ENCODE measurements at regions not wholly inside any gene's neighbourhood (a gene's known extent, or its start where the extent isn't known, plus 50 kb on each side); places are given as distances from the start of the nearest gene placed in this dataset.
"Not testable (repeated sequence)": the region's sequence is repeated elsewhere in the genome, so short reads cannot be mapped to it uniquely, and the experiment has no call there.

DNA sequence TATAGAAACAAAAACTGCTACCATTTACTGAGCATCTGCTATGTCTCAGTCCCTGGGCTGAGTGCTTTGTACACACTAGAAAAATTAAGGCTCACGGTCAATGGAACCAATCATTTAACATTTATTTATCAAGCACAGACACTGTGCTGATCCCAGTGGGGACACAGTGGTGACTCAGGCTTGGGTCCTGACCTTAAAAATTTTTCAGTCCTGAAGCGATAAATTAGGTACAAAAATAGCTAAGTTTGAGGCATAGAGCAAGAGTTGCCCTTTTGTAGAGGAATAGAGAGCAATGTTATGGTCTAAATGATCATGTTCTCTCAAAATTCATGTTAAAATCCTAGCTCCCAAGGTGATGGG lies 85.1 kb downstream of the CRYGS start:
- H3K36me3 ChIP-seq: no peaks in the 10 kb centered on the region
- no peak for DNase-seq
- no peak overlapping the region for H3K4me3 ChIP-seq
- H3K9me3 ChIP-seq: no peaks in the 10 kb centered on the region
- H3K27me3 ChIP-seq: peaks cover 14% of the 10 kb centered on the region

GRCh38 chr3:186458306-186459107 lies 85.7 kb downstream of the CRYGS start:
- Histone ChIP-seq H3K36me3 (no peaks in the 10 kb centered on the region), H3K4me3 (no peak overlapping the region), H3K9me3 (no peaks in the 10 kb centered on the region), H3K27me3 (peaks cover 14% of the 10 kb centered on the region)
- DNase-seq: no peak

DNA sequence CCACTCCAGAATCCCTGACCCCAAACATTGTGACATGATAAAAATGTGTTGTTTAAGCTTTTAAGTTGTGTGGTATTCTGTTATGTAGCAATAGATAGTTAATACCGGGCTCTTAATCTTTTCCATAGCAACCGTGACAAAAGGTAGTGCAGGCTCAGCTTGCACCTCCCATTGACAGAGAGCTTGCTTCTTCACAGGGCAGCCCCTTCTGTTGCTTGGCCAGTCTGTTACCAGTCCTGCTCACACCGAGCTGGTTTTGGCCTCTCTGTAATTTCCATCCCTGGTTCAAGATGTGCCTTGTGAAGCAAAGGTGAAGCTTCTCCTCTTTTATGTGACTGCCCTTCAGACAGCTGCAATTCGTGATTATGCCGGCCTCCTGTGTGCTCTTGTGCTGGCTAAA lies 86.9 kb downstream of the CRYGS start:
- Histone ChIP-seq H3K27me3 (peaks cover 14% of the 10 kb centered on the region), H3K4me3 (no peak overlapping the region), H3K36me3 (no peaks in the 10 kb centered on the region), H3K9me3 (no peaks in the 10 kb centered on the region)
- no peak for DNase-seq

GRCh38 chr3:186456731-186457191 lies 87.4 kb downstream of the CRYGS start:
- peaks cover 14% of the 10 kb centered on the region for H3K27me3 ChIP-seq
- H3K36me3 ChIP-seq: no peaks in the 10 kb centered on the region
- DNase-seq: no peak
- no peak overlapping the region for H3K4me3 ChIP-seq
- H3K9me3 ChIP-seq: no peaks in the 10 kb centered on the region

- H3K36me3 ChIP-seq: no peaks in the 10 kb centered on the region
- no peaks in the 10 kb centered on the region for H3K9me3 ChIP-seq
- no peak for DNase-seq
Measured at GRCh38 chr3:186454881-186455703, 89.1 kb downstream of the CRYGS start.

GRCh38 chr3:186453531-186453930 lies 90.6 kb downstream of the CRYGS start:
- H3K36me3 ChIP-seq: no peaks in the 10 kb centered on the region
- H3K9me3 ChIP-seq: no peaks in the 10 kb centered on the region
- no peak for DNase-seq
- peaks cover 9% of the 10 kb centered on the region for H3K27me3 ChIP-seq
- H3K4me3 ChIP-seq: no peak overlapping the region

More at GRCh38 chr3:186454881-186455703, 89.1 kb downstream of the CRYGS start:
- Histone ChIP-seq H3K27me3 (peaks cover 14% of the 10 kb centered on the region), H3K4me3 (no peak overlapping the region)

- peak; percentile 93 for DNase-seq
- H3K36me3 ChIP-seq: no peaks in the 10 kb centered on the region
- no peak overlapping the region for H3K4me3 ChIP-seq
- H3K9me3 ChIP-seq: no peaks in the 10 kb centered on the region
- peaks cover 9% of the 10 kb centered on the region for H3K27me3 ChIP-seq
Measured at GRCh38 chr3:186452517-186452916, 90.5 kb upstream of the DGKG start.

DNA sequence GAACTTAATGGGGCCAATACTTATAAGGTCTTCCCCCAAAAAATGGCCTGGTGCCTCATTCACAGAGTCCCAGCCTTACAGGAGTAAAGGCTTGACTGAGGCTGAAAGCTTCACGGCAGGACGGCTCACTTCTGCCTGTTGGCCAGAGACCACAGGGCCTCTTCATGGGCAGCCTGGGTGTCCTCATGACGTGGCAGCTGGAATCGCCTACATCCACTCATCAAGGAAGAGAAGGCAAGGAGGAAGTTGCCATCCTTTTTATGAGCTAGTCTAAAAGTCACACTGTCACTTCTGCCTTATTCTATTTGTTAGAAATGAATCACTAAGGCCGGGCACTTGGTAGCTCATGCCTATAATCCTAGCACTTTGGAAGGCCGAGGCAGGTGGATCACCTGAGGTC lies 89.3 kb upstream of the DGKG start:
- peaks cover 9% of the 10 kb centered on the region for H3K27me3 ChIP-seq
- DNase-seq: no peak
- no peaks in the 10 kb centered on the region for H3K9me3 ChIP-seq
- no peaks in the 10 kb centered on the region for H3K36me3 ChIP-seq
- H3K4me3 ChIP-seq: no peak overlapping the region

DNA sequence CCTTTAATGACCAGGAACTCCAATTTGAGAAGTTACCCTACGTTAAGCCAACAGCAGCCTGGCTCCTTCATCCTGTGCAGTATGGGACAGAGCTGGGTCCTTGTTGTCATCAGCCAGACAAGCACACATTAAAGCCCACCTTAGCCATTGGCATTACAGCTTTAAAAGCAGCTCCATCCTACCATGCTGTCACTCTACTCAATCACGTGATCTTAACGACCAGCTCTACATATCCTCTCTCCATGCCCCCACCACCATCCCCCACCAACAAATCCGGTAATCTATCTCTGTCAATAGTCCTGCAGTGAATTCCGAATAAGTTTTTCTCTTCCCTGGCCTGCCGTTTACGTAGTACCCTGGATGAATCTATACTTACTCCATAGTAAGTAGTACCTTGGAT lies 82.9 kb upstream of the DGKG start:
- no peaks in the 10 kb centered on the region for H3K36me3 ChIP-seq
- H3K27me3 ChIP-seq: no peaks in the 10 kb centered on the region; the same call in 1 of the 2 replicates
- no peaks in the 10 kb centered on the region for H3K9me3 ChIP-seq
- DNase-seq: no peak
- H3K4me3 ChIP-seq: no peak overlapping the region

- Histone ChIP-seq H3K9me3 (no peaks in the 10 kb centered on the region), H3K36me3 (no peaks in the 10 kb centered on the region), H3K27me3 (no peaks in the 10 kb centered on the region; the same call in 1 of the 2 replicates), H3K4me3 (no peak overlapping the region)
- DNase-seq: no peak
Measured at GRCh38 chr3:186444288-186444687, 82.3 kb upstream of the DGKG start.

GRCh38 chr3:186442979-186443378 lies 80.9 kb upstream of the DGKG start:
- not testable (repeated sequence) for DNase-seq, H3K9me3 ChIP-seq, H3K4me3 ChIP-seq, H3K36me3 ChIP-seq, H3K27me3 ChIP-seq

GRCh38 chr3:186442162-186442561 lies 80.1 kb upstream of the DGKG start:
- DNase-seq: no peak
- no peak overlapping the region for H3K4me3 ChIP-seq
- no peaks in the 10 kb centered on the region for H3K9me3 ChIP-seq
- no peaks in the 10 kb centered on the region for H3K27me3 ChIP-seq
- no peaks in the 10 kb centered on the region for H3K36me3 ChIP-seq

GRCh38 chr3:186440891-186441290 lies 78.9 kb upstream of the DGKG start:
- H3K4me3 ChIP-seq: no peak overlapping the region
- DNase-seq: no peak
- H3K36me3 ChIP-seq: no peaks in the 10 kb centered on the region
- no peaks in the 10 kb centered on the region for H3K27me3 ChIP-seq
- H3K9me3 ChIP-seq: no peaks in the 10 kb centered on the region

DNA sequence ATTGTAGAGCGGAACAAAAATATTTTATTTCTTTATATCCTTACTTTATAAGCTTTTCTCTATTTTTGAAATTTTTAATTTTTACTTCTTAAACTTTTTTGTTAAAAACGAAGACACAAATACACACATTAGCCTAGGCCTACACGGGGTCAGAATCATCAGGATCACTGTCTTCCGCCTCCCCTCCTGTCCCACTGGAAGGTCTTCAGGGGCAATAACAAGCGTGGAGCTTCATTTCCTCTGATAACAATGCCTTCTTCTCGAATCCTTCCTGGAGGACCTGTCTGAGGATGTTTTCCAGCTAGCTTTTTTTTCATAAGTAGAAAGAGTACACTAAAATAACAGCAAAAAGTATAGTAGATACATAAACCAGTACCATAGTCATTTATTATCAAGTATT lies 77.7 kb upstream of the DGKG start:
- no peaks in the 10 kb centered on the region for H3K9me3 ChIP-seq
- no peak for DNase-seq

DNA sequence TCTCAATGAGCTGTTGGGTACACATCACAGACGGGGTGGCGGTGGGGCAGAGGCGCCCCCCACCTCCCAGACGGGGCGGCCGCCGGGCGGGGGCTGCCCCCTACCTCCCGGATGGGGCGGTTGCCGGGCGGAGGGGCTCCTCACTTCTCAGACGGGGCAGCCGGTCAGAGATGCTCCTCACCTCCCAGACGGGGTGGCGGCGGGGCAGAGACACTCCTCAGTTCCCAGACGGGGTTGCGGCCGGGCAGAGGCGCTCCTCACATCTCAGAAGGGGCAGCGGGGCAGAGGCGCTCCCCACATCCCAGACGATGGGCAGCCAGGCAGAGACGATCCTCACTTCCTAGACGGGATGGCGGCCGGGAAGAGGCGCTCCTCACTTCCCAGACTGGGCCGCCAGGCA lies 73.3 kb upstream of the DGKG start:
- not testable (repeated sequence) for H3K27me3 ChIP-seq, H3K36me3 ChIP-seq, H3K9me3 ChIP-seq, DNase-seq, H3K4me3 ChIP-seq

More for the DNA sequence above, 77.7 kb upstream of the DGKG start:
- Histone ChIP-seq H3K36me3 (no peaks in the 10 kb centered on the region), H3K4me3 (no peak overlapping the region), H3K27me3 (no peaks in the 10 kb centered on the region)

GRCh38 chr3:186432944-186433732 lies 71.1 kb upstream of the DGKG start:
- no peaks in the 10 kb centered on the region for H3K9me3 ChIP-seq
- H3K36me3 ChIP-seq: no peaks in the 10 kb centered on the region
- DNase-seq: no peak
- H3K27me3 ChIP-seq: no peaks in the 10 kb centered on the region
- H3K4me3 ChIP-seq: no peak overlapping the region

DNA sequence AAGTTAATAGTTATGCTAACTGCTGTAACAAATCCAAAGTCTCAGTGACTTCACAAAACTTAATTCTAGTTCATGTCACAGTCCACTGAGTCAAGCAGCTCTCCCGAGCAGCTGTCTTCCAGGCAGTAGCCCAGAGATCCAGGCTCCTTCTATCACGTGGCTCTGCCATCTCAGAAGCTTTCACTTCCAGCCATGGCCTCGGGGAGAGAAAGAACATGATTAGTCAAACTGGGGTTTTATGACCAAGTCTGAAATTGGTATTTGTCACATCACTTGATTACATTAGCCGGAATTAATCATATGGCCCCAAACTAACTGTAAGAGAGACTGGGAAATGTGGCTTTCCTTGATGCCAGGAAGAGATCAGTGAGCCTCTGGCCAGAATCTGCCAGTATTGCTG lies 70.2 kb upstream of the DGKG start:
- H3K9me3 ChIP-seq: no peaks in the 10 kb centered on the region
- no peaks in the 10 kb centered on the region for H3K36me3 ChIP-seq
- peak; percentile 76 for DNase-seq
- no peak overlapping the region for H3K4me3 ChIP-seq
- no peaks in the 10 kb centered on the region for H3K27me3 ChIP-seq
